Karpas-422 (cell line): ENCODE measurements at regions not wholly inside any gene's neighbourhood (a gene's known extent, or its start where the extent isn't known, plus 50 kb on each side); places are given as distances from the start of the nearest gene placed in this dataset.
"Not testable (repeated sequence)": the region's sequence is repeated elsewhere in the genome, so short reads cannot be mapped to it uniquely, and the experiment has no call there.

Experiments
- DNase-seq: peaks from one replicate; pipeline ENCODE4 v3.0.0-alpha.2; 2015
- H2AFZ ChIP-seq: fragments of 200-600 bp; sonication (generic); 2 replicates; pipeline ENCODE4 v1.6.1; 2014; ENCODE audit warnings: antibody characterized with exemption, low read length, mixed read lengths
- H3K27ac ChIP-seq: fragments of 200-600 bp; sonication (generic); 2 replicates; pipeline ENCODE4 v1.5.1; 2014; ENCODE audit warnings: mild to moderate bottlenecking, low read length, moderate library complexity
- H3K27me3 ChIP-seq: fragments of 200-600 bp; sonication (generic); 2 replicates; pipeline ENCODE4 v1.6.1; 2014; ENCODE audit warnings: low read length, mixed read lengths
- H3K36me3 ChIP-seq: fragments of 200-600 bp; sonication (generic); 2 replicates; pipeline ENCODE4 v1.6.1; 2014; ENCODE audit warnings: low read length, mixed read lengths; ENCODE audit not compliant: insufficient read depth
- H3K4me1 ChIP-seq: fragments of 200-600 bp; sonication (generic); 2 replicates; pipeline ENCODE4 v1.6.1; 2014; ENCODE audit warnings: mild to moderate bottlenecking, low read length, mixed read lengths
- H3K4me2 ChIP-seq: fragments of 200-600 bp; sonication (generic); 2 replicates; pipeline ENCODE4 v1.6.1; 2014; ENCODE audit warnings: low read length, low read depth, mild to moderate bottlenecking; ENCODE audit not compliant: poor library complexity, severe bottlenecking
- H3K4me3 ChIP-seq: fragments of 200-600 bp; sonication (generic); 2 replicates; pipeline ENCODE4 v1.5.1; 2014; ENCODE audit warnings: mild to moderate bottlenecking, antibody characterized with exemption, low read length, mixed read lengths
- H3K79me2 ChIP-seq: fragments of 200-600 bp; sonication (generic); 2 replicates; pipeline ENCODE4 v1.6.1; 2014; ENCODE audit warnings: mild to moderate bottlenecking, low read length, mixed read lengths
- H3K9ac ChIP-seq: fragments of 200-600 bp; sonication (generic); 2 replicates; pipeline ENCODE4 v1.6.0; 2014; ENCODE audit warnings: low read length
- H3K9me2 ChIP-seq: fragments of 200-600 bp; sonication (generic), shearing (Covaris generic); replicated peaks from 2 replicates; pipeline ENCODE4 v1.6.0; 2014; ENCODE audit warnings: mild to moderate bottlenecking, low read length, moderate library complexity; ENCODE audit not compliant: insufficient read depth
- H3K9me3 ChIP-seq: fragments of 300-700, 200-600 bp; sonication (generic); 2 replicates; pipeline ENCODE4 v1.6.1; 2014; ENCODE audit warnings: low read length, mixed read lengths
- H4K20me1 ChIP-seq: fragments of 200-600 bp; sonication (generic); 2 replicates; pipeline ENCODE4 v1.6.1; 2014; ENCODE audit warnings: mild to moderate bottlenecking, antibody characterized with exemption, low read length, low read depth; ENCODE audit not compliant: insufficient read depth

GRCh38 chr5:96103829-96104228 is 142.2 kb upstream of the ELL2 start:
- not testable (repeated sequence) for H3K36me3 ChIP-seq, H4K20me1 ChIP-seq, H3K4me1 ChIP-seq, DNase-seq, H3K4me3 ChIP-seq, H3K9ac ChIP-seq, H3K27ac ChIP-seq, H3K9me3 ChIP-seq, H3K79me2 ChIP-seq, H3K27me3 ChIP-seq, H2AFZ ChIP-seq, H3K9me2 ChIP-seq, H3K4me2 ChIP-seq

GRCh38 chr5:96101358-96102089 is 139.9 kb upstream of the ELL2 start:
- H3K27ac ChIP-seq: no peak overlapping the region
- H3K4me3 ChIP-seq: no peak overlapping the region
- H4K20me1 ChIP-seq: no peaks in the 10 kb centered on the region
- H3K4me2 ChIP-seq: no peak overlapping the region
- H3K9ac ChIP-seq: no peak overlapping the region
- H3K36me3 ChIP-seq: no peaks in the 10 kb centered on the region
- no peaks in the 10 kb centered on the region for H3K9me2 ChIP-seq
- no peaks in the 10 kb centered on the region for H3K27me3 ChIP-seq
- no peak overlapping the region for H2AFZ ChIP-seq
- H3K9me3 ChIP-seq: no peaks in the 10 kb centered on the region
- no peaks in the 10 kb centered on the region for H3K4me1 ChIP-seq
- no peak for DNase-seq
- no peaks in the 10 kb centered on the region for H3K79me2 ChIP-seq

GRCh38 chr5:96097488-96097887 is 135.8 kb upstream of the ELL2 start:
- not testable (repeated sequence) for H3K9ac ChIP-seq, DNase-seq, H3K4me3 ChIP-seq, H3K36me3 ChIP-seq, H3K27ac ChIP-seq, H3K9me2 ChIP-seq, H3K79me2 ChIP-seq, H3K4me1 ChIP-seq, H3K9me3 ChIP-seq, H2AFZ ChIP-seq, H4K20me1 ChIP-seq, H3K4me2 ChIP-seq, H3K27me3 ChIP-seq

- H3K27ac ChIP-seq: no peak overlapping the region
- H3K4me3 ChIP-seq: no peak overlapping the region
- no peaks in the 10 kb centered on the region for H3K36me3 ChIP-seq
- no peaks in the 10 kb centered on the region for H3K9me3 ChIP-seq
- peak; percentile 5 for DNase-seq
- H3K9ac ChIP-seq: no peak overlapping the region
- no peaks in the 10 kb centered on the region for H3K4me1 ChIP-seq
- H3K9me2 ChIP-seq: no peaks in the 10 kb centered on the region
- H3K4me2 ChIP-seq: no peak overlapping the region
- no peak overlapping the region for H2AFZ ChIP-seq
- H3K79me2 ChIP-seq: no peaks in the 10 kb centered on the region
- H3K27me3 ChIP-seq: no peaks in the 10 kb centered on the region
- H4K20me1 ChIP-seq: no peaks in the 10 kb centered on the region
These were observed 135.1 kb upstream of the ELL2 start for GRCh38 chr5:96096724-96097123.

GRCh38 chr5:96094904-96095303 is 133.3 kb upstream of the ELL2 start:
- Histone ChIP-seq H2AFZ (no peak overlapping the region), H3K79me2 (no peaks in the 10 kb centered on the region), H3K27me3 (no peaks in the 10 kb centered on the region), H3K9me2 (no peaks in the 10 kb centered on the region), H3K27ac (no peak overlapping the region), H4K20me1 (no peaks in the 10 kb centered on the region), H3K4me2 (no peak overlapping the region), H3K36me3 (no peaks in the 10 kb centered on the region), H3K9me3 (no peaks in the 10 kb centered on the region), H3K9ac (no peak overlapping the region), H3K4me3 (no peak overlapping the region), H3K4me1 (no peaks in the 10 kb centered on the region)
- DNase-seq: peak; percentile 9

GRCh38 chr5:96093890-96094381 is 132.3 kb upstream of the ELL2 start:
- H3K79me2 ChIP-seq: no peaks in the 10 kb centered on the region
- H3K4me1 ChIP-seq: no peaks in the 10 kb centered on the region
- no peak overlapping the region for H3K27ac ChIP-seq
- no peak overlapping the region for H3K4me2 ChIP-seq
- no peak overlapping the region for H3K4me3 ChIP-seq
- H2AFZ ChIP-seq: no peak overlapping the region
- no peaks in the 10 kb centered on the region for H3K27me3 ChIP-seq
- no peaks in the 10 kb centered on the region for H3K9me3 ChIP-seq
- no peak for DNase-seq
- no peak overlapping the region for H3K9ac ChIP-seq
- no peaks in the 10 kb centered on the region for H4K20me1 ChIP-seq
- no peaks in the 10 kb centered on the region for H3K36me3 ChIP-seq
- H3K9me2 ChIP-seq: no peaks in the 10 kb centered on the region

- no peaks in the 10 kb centered on the region for H3K9me2 ChIP-seq
- H3K9ac ChIP-seq: no peak overlapping the region
- no peak overlapping the region for H3K4me3 ChIP-seq
- H3K36me3 ChIP-seq: no peaks in the 10 kb centered on the region
- H3K27me3 ChIP-seq: no peaks in the 10 kb centered on the region
- H3K79me2 ChIP-seq: no peaks in the 10 kb centered on the region
- no peak overlapping the region for H2AFZ ChIP-seq
- no peaks in the 10 kb centered on the region for H4K20me1 ChIP-seq
- no peaks in the 10 kb centered on the region for H3K9me3 ChIP-seq
- no peaks in the 10 kb centered on the region for H3K4me1 ChIP-seq
- H3K27ac ChIP-seq: no peak overlapping the region
- no peak overlapping the region for H3K4me2 ChIP-seq
- DNase-seq: no peak
These were observed 131.7 kb upstream of the ELL2 start for GRCh38 chr5:96093340-96093739.

GRCh38 chr5:96091874-96092273 is 130.2 kb upstream of the ELL2 start:
- no peaks in the 10 kb centered on the region for H3K79me2 ChIP-seq
- H3K27ac ChIP-seq: no peak overlapping the region
- H3K36me3 ChIP-seq: no peaks in the 10 kb centered on the region
- H3K27me3 ChIP-seq: no peaks in the 10 kb centered on the region
- H3K4me2 ChIP-seq: no peak overlapping the region
- H3K4me3 ChIP-seq: no peak overlapping the region
- no peak overlapping the region for H2AFZ ChIP-seq
- no peak overlapping the region for H3K9ac ChIP-seq
- H3K9me2 ChIP-seq: no peaks in the 10 kb centered on the region
- H4K20me1 ChIP-seq: no peaks in the 10 kb centered on the region
- DNase-seq: no peak
- H3K9me3 ChIP-seq: no peaks in the 10 kb centered on the region
- H3K4me1 ChIP-seq: no peaks in the 10 kb centered on the region
